ENCODE measurements at regions not wholly inside any gene's neighbourhood (a gene's known extent, or its start where the extent isn't known, plus 50 kb on each side); places are given as distances from the start of the nearest gene placed in this dataset.
"Not testable (repeated sequence)": the region's sequence is repeated elsewhere in the genome, so short reads cannot be mapped to it uniquely, and the experiment has no call there.

DNA sequence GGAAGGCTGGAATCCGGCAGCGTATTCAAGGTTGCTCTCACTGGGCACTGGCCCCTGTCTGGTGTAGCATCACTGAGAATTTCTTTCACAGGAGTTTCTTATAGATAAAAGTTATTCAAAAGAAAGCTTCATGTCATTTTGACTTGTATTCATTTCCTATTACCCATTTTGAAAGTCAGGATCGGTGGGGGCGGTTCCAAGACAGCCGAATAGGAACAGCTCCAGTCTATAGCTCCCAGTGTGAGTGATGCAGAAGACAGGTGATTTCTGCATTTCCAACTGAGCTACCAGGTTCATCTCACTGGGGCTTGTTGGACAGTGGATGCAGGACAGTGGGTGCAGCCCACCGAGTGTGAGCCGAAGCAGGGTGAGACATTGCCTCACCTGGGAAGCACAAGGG lies 51.5 kb upstream of the CDC42EP3 start:
- intact Hi-C loops (cut with micrococcal nuclease): not testable (repeated sequence)

DNA sequence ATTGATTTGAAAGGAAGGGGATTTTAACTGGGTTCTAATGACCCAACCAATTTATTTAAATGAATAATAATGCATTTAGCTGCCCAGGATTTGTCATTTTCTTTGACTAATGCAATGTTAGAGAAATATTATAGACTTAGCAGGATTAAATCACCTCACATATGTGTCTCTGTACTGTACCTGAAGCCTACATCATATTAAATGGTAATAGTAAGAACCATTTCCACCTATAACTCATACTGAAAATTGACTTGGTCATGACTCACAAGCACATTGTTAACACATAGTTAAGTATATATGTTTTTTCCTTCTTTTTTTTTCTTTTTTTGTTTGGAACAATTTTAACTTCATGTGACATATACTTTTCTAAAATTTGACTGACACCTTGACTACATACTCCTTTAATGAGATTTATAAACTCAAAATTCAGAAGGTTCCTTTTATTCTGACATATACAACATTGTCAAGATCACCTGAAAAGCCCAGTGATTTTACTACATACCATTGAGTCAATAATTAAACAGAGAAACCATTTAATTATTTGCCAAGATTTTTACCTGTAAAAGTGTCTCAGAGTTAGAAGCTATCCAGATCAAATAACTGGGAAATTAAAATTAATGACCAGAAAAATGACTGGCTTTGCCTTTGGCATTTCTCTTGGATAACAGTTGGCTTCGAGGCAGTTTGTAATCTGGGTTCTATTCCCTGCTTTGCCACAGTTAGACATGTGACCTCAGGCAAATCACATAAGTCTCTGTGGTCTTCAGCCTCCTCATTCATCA lies 58.8 kb upstream of the CDC42EP3 start:
- intact Hi-C loops (cut with micrococcal nuclease): no loop called here

DNA sequence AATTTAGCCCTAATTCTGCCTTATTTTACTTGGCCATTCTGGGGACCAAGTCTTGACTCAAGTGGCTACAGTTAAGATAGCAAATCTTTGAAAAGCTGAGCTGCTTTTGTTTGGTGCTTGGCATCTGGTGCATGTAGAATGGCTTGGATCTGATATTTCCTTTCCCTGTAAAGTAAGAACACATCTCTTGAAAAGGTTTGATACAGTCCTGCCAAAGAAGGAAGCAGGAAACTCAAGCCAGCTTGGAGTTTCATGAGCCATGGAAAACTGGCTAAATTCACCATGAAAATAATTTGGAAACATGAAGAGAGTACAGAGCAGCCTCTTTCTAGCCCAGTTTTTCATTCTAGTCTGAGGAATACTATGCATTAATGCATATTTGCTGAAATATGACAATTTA lies 61.0 kb upstream of the CDC42EP3 start:
- intact Hi-C loops (cut with micrococcal nuclease): not testable (repeated sequence)

DNA sequence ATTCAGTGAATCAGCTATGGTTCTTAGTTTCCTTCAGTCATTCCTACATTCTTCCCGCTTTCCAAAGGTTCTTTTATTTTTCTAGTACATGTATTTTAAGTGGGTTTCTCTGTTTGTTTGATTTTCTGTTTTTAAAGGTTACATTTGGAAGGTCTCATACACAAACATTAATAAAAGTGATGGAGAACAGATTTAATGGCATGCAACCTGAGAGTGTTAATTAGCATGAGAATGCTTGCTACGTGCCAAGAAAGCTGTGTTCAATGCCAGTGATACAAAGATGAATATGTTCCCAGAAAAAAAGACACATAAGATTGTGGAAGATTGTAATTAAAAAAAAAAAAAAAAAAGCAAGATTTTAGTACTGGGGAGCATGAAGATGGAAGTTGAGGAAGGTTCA lies 61.8 kb upstream of the CDC42EP3 start:
- intact Hi-C loops (cut with micrococcal nuclease): no loop called here

DNA sequence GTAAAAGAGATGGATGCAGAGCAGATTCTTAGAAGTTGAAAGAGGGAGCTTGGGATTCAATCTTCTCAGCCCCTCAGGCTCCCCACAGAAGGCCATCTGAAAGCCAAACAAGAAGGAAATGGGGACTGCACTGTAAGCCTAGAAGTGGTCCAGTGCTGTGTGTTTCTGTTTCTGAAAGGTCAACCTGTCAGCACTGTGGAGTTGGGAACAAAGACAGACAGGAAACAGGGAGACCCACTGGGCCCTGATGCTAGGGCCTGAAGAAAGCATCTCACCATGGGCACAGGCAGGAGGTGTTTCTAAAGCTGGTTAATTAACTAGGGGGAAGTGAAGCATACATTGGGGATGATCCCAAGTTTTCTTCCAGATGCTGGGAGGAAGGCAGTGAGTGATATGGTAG lies 62.5 kb upstream of the CDC42EP3 start:
- intact Hi-C loops (cut with micrococcal nuclease): not testable (repeated sequence)

DNA sequence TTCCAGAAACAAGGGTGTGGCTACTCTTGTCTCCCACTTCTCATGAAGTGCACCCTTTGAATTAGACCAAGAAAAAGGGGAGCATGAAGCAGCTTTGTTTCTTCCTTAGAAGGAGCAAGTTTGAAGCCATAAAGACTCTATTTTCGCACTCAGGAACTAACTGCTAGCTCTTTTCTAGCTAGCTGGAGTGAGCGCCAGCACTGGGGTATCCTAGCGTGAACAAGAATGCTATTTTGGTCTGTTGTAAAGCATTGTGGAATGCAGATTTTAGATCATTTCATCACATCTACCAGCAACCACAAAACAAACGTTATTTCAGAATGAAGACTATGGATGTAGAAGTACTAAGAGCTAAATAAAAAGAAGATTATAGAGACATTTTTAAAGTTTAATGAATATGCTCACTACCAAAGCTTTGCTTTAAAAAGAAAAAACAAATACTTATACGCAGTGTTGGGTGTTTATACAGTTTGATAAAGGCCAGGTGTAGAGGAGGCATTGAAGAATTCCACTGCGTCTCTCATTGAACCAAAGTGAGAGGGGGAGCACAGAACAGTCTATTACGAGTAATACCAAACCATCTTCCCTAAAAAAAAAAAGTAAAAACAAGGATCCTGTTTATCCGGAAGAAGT lies 63.6 kb upstream of the CDC42EP3 start:
- intact Hi-C loops (cut with micrococcal nuclease): not testable (repeated sequence)

DNA sequence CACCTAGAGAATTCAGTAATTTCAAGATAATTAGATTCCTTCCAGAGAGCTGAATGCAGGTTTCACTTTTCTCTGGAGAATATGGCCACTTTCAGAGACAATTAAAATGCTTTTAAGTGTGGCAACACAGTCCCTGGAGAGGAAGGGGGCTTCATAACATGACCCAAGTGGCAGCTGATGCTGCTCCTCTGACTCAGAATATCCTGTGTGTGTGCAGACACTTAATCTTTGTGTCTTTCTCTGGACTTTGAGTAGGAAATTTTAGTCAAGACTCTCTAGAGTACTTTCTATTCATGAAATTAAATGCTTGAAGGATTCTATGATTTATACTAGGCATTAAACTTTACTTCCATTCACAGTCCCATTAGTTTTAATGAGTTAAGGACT lies 64.1 kb upstream of the CDC42EP3 start:
- intact Hi-C loops (cut with micrococcal nuclease): not testable (repeated sequence)

DNA sequence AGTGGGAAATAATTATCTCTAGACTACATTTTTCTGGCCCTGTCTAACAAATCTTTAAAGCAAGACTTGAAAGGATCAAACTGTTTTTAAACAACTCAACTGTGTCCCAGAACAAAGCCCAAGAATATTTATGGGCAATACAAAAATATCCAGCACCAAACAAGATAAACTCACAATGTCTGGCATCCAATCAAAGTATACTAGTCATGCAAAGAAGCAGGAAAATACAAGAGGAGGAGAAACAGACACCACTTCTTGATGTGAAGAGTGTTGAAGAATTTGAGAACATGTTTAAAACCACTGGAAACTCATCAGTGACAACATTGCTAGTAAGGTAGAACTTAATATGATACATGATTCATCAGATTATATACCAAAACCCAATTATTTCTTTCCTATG lies 66.1 kb upstream of the CDC42EP3 start:
- intact Hi-C loops (cut with micrococcal nuclease): no loop called here

DNA sequence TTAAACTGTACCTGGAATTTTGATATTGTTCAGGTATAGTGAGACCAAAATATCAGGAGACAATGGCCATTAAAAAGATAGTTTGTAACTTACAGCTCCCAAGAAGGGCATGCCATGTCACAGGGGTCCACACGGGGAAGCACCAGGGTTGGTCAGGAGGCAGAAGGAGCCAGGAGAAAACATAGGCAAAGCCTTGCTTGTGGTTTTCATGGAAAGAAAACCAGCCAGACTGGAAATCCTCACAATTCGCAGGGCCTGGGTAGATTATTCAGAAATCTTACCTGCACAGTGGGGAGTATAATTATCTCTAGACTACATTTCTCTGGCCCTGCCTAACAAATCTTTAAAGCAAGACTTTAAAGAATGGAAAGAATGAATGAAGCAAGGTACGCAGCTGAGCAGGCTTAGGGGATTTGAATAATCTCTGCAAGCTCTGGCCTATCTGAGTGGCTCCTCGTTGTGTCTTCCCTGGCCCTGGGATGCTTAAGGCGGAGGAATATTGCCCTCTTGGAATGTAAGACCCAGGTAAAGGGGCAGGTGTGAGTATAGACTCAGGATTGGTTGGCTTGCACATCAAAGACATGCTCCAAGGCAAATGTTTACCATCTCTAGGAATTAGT lies 66.9 kb upstream of the CDC42EP3 start:
- intact Hi-C loops (cut with micrococcal nuclease): no loop called here

DNA sequence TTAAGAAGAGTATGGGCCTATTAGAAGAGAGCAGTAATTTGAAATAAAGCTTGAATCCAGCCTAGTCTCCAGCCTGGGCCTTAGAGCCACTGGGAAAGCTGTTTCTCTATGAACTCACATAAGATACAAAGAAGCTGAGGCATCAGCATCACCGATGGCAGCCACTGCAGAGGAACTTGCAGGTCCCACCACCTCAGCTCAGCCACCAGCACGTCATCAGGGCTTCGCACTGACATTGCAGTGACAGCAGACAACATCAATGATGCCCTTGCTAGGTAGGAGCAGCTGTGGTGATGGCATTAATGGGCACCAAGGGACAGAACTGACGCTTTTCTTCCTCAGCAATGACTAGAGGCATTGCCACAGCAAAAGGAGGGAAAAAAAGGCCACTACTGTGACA lies 67.7 kb upstream of the CDC42EP3 start:
- intact Hi-C loops (cut with micrococcal nuclease): no loop called here

DNA sequence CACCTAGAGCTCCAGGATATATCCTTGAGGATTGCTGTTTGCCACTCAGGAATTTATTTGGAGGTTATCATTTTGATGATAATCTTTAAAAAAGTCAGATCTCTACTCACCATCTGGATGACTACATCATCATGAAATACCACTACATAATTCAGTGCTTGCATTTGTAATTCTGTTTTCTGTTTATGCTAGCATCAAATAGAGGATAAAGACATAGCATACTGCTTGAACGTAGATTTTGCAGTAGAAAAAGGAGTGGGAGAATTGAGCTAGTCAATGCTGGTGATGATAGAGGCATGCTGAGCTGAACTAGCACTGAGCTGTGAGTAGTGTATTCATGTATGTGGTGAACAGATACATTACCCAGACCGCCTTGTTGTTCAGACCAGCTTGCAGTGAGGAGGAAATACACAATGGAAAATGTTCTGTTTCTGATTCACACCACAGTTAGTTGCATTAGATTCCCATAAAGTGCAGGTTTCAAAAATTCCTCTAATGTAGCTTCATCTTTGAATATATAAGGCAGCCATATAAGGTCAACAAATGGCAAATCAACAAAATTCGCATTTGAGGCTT lies 68.8 kb upstream of the CDC42EP3 start:
- intact Hi-C loops (cut with micrococcal nuclease): no loop called here

DNA sequence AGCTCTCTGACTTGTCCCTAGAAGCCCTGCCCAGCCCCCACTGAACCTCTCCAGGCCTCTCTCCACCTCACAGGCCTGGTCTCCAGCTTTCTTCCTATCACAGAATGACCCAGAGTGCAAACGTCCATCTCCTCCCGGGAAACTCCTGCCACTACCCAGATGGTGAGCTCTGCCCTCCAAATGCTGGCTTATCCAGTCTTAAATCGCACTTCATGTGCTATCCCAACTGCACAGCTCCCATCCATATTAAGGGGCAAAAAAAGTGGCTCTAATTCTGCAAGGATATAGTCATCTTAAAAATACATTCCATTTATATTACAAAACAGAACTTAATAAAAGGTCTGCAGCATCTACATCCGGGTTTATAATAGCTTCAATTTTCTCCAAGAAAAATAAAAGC lies 70.8 kb upstream of the CDC42EP3 start:
- intact Hi-C loops (cut with micrococcal nuclease): no loop called here

DNA sequence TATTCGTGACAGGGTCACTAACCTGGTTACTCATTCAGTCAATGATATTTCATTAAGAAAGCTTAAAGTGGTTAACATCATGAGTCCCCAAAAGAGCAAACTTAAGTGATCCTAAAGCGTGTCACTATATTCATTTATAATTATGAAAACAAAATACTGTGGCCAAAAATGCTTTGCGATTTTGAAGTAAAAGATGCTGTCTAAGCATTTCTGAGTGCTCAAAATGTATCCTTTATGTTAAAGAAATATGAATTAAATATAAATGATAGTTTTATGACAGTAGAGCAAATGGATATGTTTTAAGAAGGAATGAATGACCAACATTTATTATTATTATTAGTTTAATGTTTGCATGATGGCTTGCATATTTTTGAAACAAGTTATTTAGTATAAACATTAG lies 72.6 kb upstream of the CDC42EP3 start:
- intact Hi-C loops (cut with micrococcal nuclease): no loop called here

DNA sequence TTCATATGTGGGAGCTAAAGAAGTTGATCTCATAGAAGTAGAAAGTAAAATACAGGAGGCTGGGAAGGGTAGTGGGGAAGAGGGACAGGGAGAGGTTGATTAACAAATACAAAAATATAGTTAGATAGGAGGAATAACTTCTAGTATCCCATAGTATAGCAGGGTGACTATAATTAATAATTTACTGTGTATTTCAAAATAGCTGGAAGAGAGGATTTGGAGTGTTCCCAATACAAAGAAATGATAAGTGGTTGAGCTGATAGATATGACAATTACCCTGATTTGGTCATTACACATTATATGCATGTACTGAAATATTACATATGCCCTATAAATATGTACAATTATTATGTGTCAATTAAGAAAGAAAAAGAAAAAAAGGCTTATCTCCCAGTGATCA lies 73.5 kb upstream of the CDC42EP3 start:
- intact Hi-C loops (cut with micrococcal nuclease): not testable (repeated sequence)

DNA sequence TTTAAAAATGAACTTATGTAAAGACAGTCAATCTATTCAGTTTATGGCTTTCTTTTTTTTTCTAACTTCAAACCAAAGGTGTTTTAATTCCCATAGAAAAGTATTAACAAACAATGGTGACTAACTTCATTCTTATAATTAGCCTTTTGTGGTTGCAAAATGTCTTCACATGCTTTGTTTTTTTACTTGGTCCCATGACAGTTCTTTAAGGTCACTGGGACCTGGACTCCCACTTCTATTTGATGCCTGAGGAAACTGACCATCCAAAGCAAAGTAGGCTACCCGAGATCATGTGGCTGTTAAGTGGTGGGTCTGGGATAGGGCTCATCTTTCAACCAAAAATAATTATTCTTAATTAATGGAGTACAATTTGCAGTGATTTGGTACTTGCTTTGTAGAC lies 74.6 kb upstream of the CDC42EP3 start:
- intact Hi-C loops (cut with micrococcal nuclease): not testable (repeated sequence)

DNA sequence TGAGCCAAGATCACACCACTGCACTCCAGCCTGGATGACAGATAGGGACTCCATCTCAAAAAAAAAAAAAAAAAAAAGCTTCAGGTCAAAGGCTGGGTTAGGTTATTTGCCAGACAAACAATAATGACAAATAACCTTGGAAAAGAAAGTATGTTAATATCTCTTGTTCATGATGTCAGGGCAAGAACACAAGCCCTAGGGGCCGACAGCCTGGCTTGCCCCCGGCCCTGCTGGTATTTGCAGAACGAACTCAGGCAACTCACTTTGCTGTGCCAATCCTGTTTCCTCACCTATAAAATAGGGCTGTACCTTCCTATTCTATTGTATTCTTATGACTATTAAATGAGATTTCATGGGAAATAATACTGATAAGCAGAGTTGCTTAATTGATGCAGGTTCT lies 75.4 kb upstream of the CDC42EP3 start:
- intact Hi-C loops (cut with micrococcal nuclease): no loop called here

DNA sequence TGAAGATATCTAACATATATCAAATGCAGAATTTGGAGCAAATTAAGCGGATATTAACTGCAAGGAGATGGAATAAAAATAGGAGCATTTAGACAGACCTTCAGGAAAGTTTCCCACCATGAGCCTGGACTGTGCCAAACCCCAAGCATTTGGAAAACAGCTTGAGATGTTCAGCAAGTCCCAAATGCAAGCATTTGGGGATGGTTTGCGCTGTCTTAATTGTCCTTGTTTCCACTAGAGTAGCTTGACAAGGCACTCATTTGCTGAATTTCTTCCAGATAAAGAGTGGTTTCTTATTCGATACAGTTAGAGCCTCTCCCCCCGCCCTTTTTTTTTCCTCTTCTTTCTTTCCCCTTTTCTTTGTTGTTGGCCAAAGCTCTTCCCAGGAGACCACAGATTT lies 77.1 kb upstream of the CDC42EP3 start:
- intact Hi-C loops (cut with micrococcal nuclease): no loop called here

DNA sequence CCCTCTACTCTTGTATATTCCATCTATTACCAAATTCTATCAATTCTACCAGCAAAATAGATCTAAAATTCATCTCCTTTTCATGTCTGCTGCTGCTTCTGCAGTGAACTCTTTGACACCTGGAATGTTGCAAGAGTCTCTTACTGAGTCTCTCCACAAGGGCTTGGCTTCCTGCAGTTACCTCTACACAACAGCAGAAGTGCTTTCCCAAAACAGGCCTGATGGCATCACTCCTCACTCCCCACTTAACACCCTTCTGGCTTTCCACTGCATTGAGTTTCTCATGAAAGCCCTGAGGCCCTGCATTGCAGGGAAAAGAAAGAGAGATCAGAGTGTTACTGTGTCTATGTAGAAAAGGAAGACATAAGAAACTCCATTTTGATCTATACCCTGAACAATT lies 78.8 kb upstream of the CDC42EP3 start:
- intact Hi-C loops (cut with micrococcal nuclease): not testable (repeated sequence)

DNA sequence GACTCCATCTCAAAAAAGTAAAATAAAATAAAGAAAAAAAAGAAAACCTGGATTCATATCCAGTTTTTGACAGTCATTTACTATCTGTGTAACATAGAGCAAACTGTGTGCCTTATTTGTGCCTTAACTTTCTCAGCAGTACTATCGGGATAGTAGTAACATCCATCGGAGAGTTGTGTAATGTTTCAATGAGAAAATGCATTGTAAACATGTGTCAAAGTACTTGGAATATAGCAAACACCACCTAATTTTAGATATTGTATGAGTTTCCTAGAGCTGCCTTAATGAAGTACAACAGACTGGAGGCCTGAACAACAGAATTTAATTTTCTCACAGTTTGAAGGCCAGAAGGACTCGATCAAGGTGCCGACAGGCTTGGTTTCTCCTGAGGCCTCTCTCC lies 81.3 kb upstream of the CDC42EP3 start:
- intact Hi-C loops (cut with micrococcal nuclease): no loop called here

DNA sequence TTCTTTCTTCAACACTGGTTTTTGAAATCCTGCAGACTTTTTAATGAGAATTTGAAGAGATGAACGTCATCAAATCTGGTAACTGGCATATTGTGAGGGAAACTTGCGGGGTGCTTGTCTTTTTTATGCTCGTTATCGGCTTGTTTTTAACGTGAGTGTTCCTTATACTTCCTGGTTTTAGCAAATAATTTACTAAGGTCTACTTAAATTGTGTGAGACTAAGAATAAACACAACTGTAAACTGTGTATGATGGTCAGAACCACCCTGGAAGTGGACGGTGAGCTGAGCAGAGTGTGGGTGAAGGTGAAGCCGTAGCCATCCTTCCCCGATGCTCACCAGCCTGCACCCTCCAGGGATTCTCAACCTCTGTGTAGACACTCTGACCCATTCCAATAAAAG lies 82.3 kb upstream of the CDC42EP3 start:
- intact Hi-C loops (cut with micrococcal nuclease): no loop called here

DNA sequence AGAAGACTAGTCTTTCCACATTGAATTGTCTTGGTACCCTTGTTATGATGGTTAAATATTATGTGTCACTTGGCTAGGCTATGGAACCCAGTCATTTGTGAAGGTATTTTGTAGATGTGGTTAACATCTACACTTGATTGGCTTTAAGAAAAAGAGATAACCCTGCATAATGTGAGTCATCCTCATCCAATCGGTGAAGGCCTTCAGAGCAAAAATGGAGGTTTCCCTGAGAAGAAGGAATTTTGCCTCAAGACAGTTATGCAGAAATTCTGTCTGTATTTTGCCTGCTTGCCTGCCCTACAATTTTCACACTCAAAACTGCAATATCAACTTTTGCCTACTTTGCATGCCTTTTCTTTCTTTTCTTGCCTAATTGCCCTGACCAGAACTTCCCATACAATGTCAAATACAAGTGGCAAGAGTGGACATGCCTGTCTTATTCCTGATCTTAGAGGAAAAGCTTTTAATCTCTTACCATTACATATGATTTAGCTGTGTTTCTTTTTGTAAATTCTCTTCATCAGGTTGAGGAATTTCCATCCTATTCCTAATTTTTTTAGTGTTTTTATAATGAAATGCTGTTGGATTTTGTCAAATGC lies 84.6 kb upstream of the CDC42EP3 start:
- intact Hi-C loops (cut with micrococcal nuclease): not testable (repeated sequence)

DNA sequence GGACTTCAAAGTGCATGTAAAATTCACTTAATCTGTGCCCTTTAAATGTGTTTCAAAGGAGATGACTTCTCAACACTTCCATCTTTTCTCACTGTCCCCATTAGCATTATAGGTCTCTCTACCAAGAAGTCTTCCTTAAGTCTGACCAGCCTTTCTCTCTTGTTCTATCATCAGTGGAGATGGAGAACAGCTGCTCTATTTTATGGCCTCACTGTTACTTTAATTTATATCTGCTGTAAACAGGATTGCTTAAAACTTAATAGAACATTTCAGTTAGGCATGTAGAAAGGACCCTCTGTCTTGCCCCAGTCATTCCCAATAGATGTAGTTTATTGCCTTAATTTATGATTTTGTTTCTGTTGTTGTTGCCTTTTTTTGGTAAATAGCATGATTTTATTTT lies 86.0 kb upstream of the CDC42EP3 start:
- intact Hi-C loops (cut with micrococcal nuclease): not testable (repeated sequence)
